ENCODE measurements at regions not wholly inside any gene's neighbourhood (a gene's known extent, or its start where the extent isn't known, plus 50 kb on each side); places are given as distances from the start of the nearest gene placed in this dataset.

DNA sequence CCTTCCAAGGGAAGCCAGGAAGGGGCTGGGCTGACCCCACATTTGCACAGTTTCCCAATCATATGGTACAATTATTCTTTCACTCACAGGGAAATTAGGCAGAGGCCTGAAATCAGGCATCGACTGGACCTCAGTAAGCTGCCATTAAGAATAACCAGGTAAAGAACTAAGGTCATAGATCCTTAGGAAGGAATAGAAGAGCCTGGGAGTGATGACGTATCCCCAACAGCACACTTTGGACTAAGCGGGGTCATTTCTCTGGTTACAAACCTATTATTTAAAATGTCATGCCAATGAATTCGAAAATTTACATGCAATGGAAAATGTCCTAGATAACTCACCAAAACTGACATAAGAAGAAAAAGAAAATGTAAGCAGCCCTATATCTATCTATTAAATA lies 118.2 kb downstream of the BRD1 start:
- no peaks in the 10 kb centered on the region for H3K9me3 Mint-ChIP-seq
- H3K27me3 Mint-ChIP-seq (ENCODE audit: low read depth), result peaks cover 61% of the 10 kb centered on the region
- H3K27ac Mint-ChIP-seq (ENCODE audit: unreplicated experiment), result no peak overlapping the region
- no peaks in the 10 kb centered on the region for H3K36me3 Mint-ChIP-seq (ENCODE audit: low read depth)
- no peak overlapping the region for H3K4me3 Mint-ChIP-seq
- no peaks in the 10 kb centered on the region for H3K4me1 Mint-ChIP-seq
- no peak for DNase-seq (ENCODE audit: low read depth, low spot score)
- TF ChIP-seq, protein P1, sequence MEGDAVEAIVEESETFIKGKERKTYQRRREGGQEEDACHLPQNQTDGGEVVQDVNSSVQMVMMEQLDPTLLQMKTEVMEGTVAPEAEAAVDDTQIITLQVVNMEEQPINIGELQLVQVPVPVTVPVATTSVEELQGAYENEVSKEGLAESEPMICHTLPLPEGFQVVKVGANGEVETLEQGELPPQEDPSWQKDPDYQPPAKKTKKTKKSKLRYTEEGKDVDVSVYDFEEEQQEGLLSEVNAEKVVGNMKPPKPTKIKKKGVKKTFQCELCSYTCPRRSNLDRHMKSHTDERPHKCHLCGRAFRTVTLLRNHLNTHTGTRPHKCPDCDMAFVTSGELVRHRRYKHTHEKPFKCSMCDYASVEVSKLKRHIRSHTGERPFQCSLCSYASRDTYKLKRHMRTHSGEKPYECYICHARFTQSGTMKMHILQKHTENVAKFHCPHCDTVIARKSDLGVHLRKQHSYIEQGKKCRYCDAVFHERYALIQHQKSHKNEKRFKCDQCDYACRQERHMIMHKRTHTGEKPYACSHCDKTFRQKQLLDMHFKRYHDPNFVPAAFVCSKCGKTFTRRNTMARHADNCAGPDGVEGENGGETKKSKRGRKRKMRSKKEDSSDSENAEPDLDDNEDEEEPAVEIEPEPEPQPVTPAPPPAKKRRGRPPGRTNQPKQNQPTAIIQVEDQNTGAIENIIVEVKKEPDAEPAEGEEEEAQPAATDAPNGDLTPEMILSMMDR (conservative IDR thresholded peaks at IDR 0.05), result no peak

DNA sequence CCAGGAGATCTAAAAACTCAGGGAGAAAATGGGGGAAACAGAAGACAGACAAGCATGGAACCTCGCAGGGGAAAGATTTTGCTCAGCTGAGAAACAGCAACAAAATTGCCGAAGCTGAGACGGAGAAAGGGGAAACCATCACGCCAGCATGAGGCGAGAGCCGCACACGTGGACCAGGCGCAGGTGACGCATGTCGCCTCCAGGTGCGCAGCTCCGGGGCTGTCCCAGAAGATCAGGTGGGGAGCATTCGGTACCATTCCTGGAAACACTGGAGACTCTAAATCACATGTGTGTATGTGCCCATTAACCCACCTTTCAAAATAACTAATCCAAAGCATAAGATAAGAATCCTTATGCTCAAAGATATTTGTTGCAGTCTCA lies 121.7 kb downstream of the BRD1 start:
- Mint-ChIP-seq H3K27me3 (ENCODE audit: low read depth) (peaks cover 30% of the 10 kb centered on the region), H3K9me3 (peaks cover 6% of the 10 kb centered on the region), H3K36me3 (ENCODE audit: low read depth) (no peaks in the 10 kb centered on the region), H3K4me3 (no peak overlapping the region), H3K4me1 (no peaks in the 10 kb centered on the region), H3K27ac (ENCODE audit: unreplicated experiment) (no peak overlapping the region)
- no peak for DNase-seq (ENCODE audit: low read depth, low spot score)
- TF ChIP-seq, protein P1 (conservative IDR thresholded peaks at IDR 0.05), result no peak

DNA sequence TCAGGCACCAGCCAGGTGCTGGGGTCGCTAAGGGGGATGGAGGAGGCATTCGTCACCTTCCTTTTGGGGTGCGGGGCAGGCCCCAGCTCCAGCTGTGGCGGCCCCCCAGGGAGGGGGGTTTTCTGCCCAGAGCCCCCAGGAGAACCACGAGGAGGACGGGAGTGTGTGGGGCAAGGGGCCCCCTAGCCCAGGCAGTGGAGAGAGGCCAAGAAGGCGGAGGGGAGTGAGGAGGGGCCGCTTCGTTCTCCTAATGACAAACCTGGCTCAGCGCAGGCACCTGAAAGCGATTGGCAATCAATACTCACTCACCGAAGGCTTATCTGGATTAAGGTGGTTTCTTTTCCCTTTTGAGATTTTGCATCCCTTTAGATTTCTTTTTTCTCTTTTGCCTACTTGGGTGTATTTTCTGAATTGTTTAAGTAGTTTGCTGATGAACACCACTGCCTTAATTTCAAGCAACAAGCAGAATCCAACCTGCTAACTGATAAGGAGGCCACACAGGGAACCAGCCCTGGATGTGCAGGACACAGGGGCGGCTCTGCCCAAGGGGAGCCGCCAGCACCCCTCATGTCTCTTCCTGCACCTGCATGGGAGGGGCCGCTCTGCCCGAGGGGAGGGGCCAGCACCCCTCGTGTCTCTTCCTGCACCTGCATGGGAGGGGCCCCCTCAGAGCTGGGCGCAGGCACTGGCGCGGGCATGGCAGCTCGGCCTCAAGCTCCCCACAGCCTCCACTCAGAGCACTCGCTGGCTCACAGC lies 122.3 kb downstream of the BRD1 start:
- no peak overlapping the region for H3K27ac Mint-ChIP-seq (ENCODE audit: unreplicated experiment)
- no peak overlapping the region for H3K4me3 Mint-ChIP-seq
- H3K36me3 Mint-ChIP-seq (ENCODE audit: low read depth), result no peaks in the 10 kb centered on the region
- no peaks in the 10 kb centered on the region for H3K4me1 Mint-ChIP-seq
- peaks cover 6% of the 10 kb centered on the region for H3K9me3 Mint-ChIP-seq
- peaks cover 24% of the 10 kb centered on the region for H3K27me3 Mint-ChIP-seq (ENCODE audit: low read depth)
- no peak for DNase-seq (ENCODE audit: low read depth, low spot score)
- TF ChIP-seq, protein P1 (conservative IDR thresholded peaks at IDR 0.05), result no peak

DNA sequence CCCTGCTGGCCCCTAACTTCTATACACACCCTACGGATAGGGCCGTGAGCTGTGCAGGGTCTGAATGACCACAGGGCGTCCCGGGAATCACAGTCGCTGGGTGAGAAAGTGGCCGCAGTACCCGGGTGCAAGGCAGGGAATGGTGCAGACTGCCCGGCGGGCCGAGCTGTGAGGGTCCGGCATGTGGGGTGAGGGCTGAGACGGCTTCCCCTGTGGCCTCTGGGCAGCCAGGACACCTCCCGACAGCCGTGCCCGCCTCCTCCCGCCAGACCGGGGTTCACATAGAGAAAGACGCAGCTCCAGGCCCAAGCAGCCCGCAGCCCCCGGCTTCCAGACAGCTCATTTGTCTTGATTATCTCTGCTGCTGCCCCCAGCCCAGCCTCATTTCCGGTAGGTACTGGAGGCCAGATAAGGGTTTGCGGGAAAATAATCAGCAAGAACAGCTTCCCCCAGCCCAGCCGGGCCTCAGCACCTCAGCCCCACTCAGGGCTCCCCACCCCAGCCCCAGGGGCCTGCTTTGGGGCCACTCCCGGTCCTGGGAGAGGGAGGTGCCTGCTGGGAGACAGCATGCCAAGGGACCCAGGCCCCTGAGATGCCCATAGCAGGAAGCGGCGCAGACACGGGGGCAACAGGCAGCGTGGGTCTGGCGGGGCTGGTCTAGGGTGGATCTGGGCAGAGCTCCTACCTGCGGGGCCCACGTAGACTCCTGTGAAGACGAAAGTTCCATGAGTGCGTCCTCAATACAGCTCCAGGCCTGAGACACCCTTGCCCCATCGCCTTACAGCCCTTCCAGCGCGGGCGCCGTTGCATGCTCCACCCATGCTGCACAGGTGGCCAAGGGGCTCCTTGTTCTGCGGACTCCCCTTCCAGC lies 123.1 kb downstream of the BRD1 start:
- H3K4me1 Mint-ChIP-seq, result no peaks in the 10 kb centered on the region
- H3K27me3 Mint-ChIP-seq (ENCODE audit: low read depth), result peaks cover 16% of the 10 kb centered on the region
- H3K27ac Mint-ChIP-seq (ENCODE audit: unreplicated experiment), result no peak overlapping the region
- peaks cover 6% of the 10 kb centered on the region for H3K9me3 Mint-ChIP-seq
- H3K4me3 Mint-ChIP-seq, result no peak overlapping the region
- TF ChIP-seq, protein P1 (conservative IDR thresholded peaks at IDR 0.05), result no peak
- H3K36me3 Mint-ChIP-seq (ENCODE audit: low read depth), result no peaks in the 10 kb centered on the region
- no peak for DNase-seq (ENCODE audit: low read depth, low spot score)

DNA sequence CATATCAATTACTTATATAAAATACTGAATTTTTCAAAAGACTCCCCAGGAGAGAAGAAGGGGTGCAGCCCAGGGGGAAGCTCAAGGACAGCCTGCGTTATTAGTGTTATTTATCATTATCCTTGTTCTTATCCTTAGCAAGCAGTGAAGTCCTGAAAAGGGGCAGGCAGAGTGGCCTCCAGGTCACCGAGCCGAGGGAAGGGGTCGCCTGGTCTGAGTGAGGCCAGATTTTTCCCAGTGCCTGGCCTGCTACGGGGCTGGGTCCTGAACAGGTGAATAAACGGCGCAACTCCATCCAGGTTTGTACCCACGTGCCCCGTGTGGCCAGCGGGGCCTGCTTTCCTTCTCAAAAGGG lies 123.7 kb downstream of the BRD1 start:
- no peaks in the 10 kb centered on the region for H3K36me3 Mint-ChIP-seq (ENCODE audit: low read depth)
- H3K27me3 Mint-ChIP-seq (ENCODE audit: low read depth), result peaks cover 14% of the 10 kb centered on the region

More for the DNA sequence above, 123.7 kb downstream of the BRD1 start:
- H3K27ac Mint-ChIP-seq (ENCODE audit: unreplicated experiment), result no peak overlapping the region
- H3K4me3 Mint-ChIP-seq, result no peak overlapping the region
- TF ChIP-seq, protein P1 (conservative IDR thresholded peaks at IDR 0.05), result no peak
- H3K4me1 Mint-ChIP-seq, result no peaks in the 10 kb centered on the region
- no peak for DNase-seq (ENCODE audit: low read depth, low spot score)
- peaks cover 6% of the 10 kb centered on the region for H3K9me3 Mint-ChIP-seq

Data from neural crest cell (in vitro differentiated cells).